Left ventricle myocardium inferior (tissue), 1 donor: ENCODE measurements at regions not wholly inside any gene's neighbourhood (a gene's known extent, or its start where the extent isn't known, plus 50 kb on each side); places are given as distances from the start of the nearest gene placed in this dataset.
"Not testable (repeated sequence)": the region's sequence is repeated elsewhere in the genome, so short reads cannot be mapped to it uniquely, and the experiment has no call there.

Source experiments
- DNase-seq: peaks from one replicate; pipeline ENCODE4 v3.0.0-alpha.2; 2020
- H3K27ac ChIP-seq: fragments of 200-600 bp; replicated peaks from 2 replicates; pipeline ENCODE4 v1.8.0; 2021
- H3K27me3 ChIP-seq: fragments of 200-600 bp; 2 replicates; pipeline ENCODE4 v1.8.0; 2021; ENCODE audit warnings: low read depth
- H3K36me3 ChIP-seq: fragments of 200-600 bp; 2 replicates; pipeline ENCODE4 v1.8.0; 2021
- H3K4me1 ChIP-seq: fragments of 200-600 bp; 2 replicates; pipeline ENCODE4 v1.8.0; 2021
- H3K4me3 ChIP-seq: fragments of 200-600 bp; 2 replicates; pipeline ENCODE4 v1.8.0; 2021; ENCODE audit warnings: mild to moderate bottlenecking, moderate library complexity
- H3K9me3 ChIP-seq: fragments of 200-600 bp; replicated peaks from 2 replicates; pipeline ENCODE4 v1.8.0; 2021
- CTCF ChIP-seq: fragments of 200-600 bp; IDR thresholded peaks from 2 replicates; pipeline ENCODE4 v1.8.0; 2021; ENCODE audit warnings: antibody characterized with exemption, mild to moderate bottlenecking, borderline replicate concordance
- intact Hi-C: fragments of 100-400 bp; cut with micrococcal nuclease; formaldehyde crosslinking; loops from one replicate; pipeline ENCODE4 v1.11.0; 2022
- donor health status: DM: no; HTN: yes; CAD: no; lungs with severe emphysema.

GRCh38 chr11:25787416-25787815 is 544.5 kb upstream of the ANO3 start:
- Histone ChIP-seq H3K4me1 (no peaks in the 10 kb centered on the region), H3K27me3 (no peaks in the 10 kb centered on the region), H3K4me3 (no peak overlapping the region), H3K9me3 (peaks cover under 1% of the 10 kb centered on the region), H3K36me3 (no peaks in the 10 kb centered on the region), H3K27ac (no peak overlapping the region)
- intact Hi-C loops: no loop called here
- TF ChIP-seq CTCF: no peak
- no peak for DNase-seq

GRCh38 chr11:25790396-25790795 is 541.5 kb upstream of the ANO3 start:
- DNase-seq: no peak
- Histone ChIP-seq H3K4me3 (no peak overlapping the region), H3K4me1 (no peaks in the 10 kb centered on the region), H3K27ac (no peak overlapping the region), H3K9me3 (no peaks in the 10 kb centered on the region), H3K36me3 (no peaks in the 10 kb centered on the region), H3K27me3 (no peaks in the 10 kb centered on the region)
- intact Hi-C loops: no loop called here
- no peak for TF ChIP-seq CTCF

GRCh38 chr11:25793637-25794036 is 538.3 kb upstream of the ANO3 start:
- no peaks in the 10 kb centered on the region for H3K27me3 ChIP-seq
- H3K36me3 ChIP-seq: no peaks in the 10 kb centered on the region
- no peak overlapping the region for H3K27ac ChIP-seq
- no peak for DNase-seq
- no peak overlapping the region for H3K4me3 ChIP-seq
- TF ChIP-seq CTCF: no peak
- no peaks in the 10 kb centered on the region for H3K9me3 ChIP-seq
- no peaks in the 10 kb centered on the region for H3K4me1 ChIP-seq
- intact Hi-C loops: no loop called here

GRCh38 chr11:25794804-25795203 is 537.1 kb upstream of the ANO3 start:
- DNase-seq: no peak
- TF ChIP-seq CTCF: no peak

GRCh38 chr11:25816411-25816810 is 515.5 kb upstream of the ANO3 start:
- peaks cover 8% of the 10 kb centered on the region for H3K9me3 ChIP-seq
- no peaks in the 10 kb centered on the region for H3K36me3 ChIP-seq
- H3K4me1 ChIP-seq: no peaks in the 10 kb centered on the region
- intact Hi-C loops: no loop called here
- TF ChIP-seq CTCF: no peak
- H3K27me3 ChIP-seq: no peaks in the 10 kb centered on the region
- no peak overlapping the region for H3K27ac ChIP-seq
- H3K4me3 ChIP-seq: no peak overlapping the region
- DNase-seq: no peak

More at GRCh38 chr11:25794804-25795203, 537.1 kb upstream of the ANO3 start:
- H3K36me3 ChIP-seq: no peaks in the 10 kb centered on the region
- no peaks in the 10 kb centered on the region for H3K27me3 ChIP-seq
- H3K27ac ChIP-seq: no peak overlapping the region
- H3K4me3 ChIP-seq: no peak overlapping the region
- H3K9me3 ChIP-seq: no peaks in the 10 kb centered on the region
- intact Hi-C loops: no loop called here
- H3K4me1 ChIP-seq: no peaks in the 10 kb centered on the region

- TF ChIP-seq CTCF: no peak
- intact Hi-C loops: no loop called here
- Histone ChIP-seq H3K9me3 (peaks cover 6% of the 10 kb centered on the region), H3K4me3 (no peak overlapping the region), H3K27me3 (no peaks in the 10 kb centered on the region), H3K27ac (no peak overlapping the region), H3K4me1 (no peaks in the 10 kb centered on the region), H3K36me3 (no peaks in the 10 kb centered on the region)
- no peak for DNase-seq
These were observed 507.2 kb upstream of the ANO3 start for GRCh38 chr11:25824688-25825087.

- DNase-seq, H3K4me1 ChIP-seq, H3K27me3 ChIP-seq, H3K36me3 ChIP-seq, H3K9me3 ChIP-seq, H3K4me3 ChIP-seq, intact Hi-C loops, H3K27ac ChIP-seq: not testable (repeated sequence)
These were observed 500.4 kb upstream of the ANO3 start for GRCh38 chr11:25831485-25831884.
